Smooth muscle cell of the brain vasculature (primary cell): ENCODE measurements at regions not wholly inside any gene's neighbourhood (a gene's known extent, or its start where the extent isn't known, plus 50 kb on each side); places are given as distances from the start of the nearest gene placed in this dataset.

Source experiments
- DNase-seq: peaks from one replicate; pipeline ENCODE4 v3.0.0-alpha.2; 2012; ENCODE audit warnings: low read depth, low spot score

- DNase-seq: no peak
Measured at GRCh38 chrX:40279091-40279430, 181.3 kb upstream of the BCOR start.

- no peak for DNase-seq
Measured at GRCh38 chrX:40278340-40279090, 180.8 kb upstream of the BCOR start.

GRCh38 chrX:40277672-40278071 is 179.9 kb upstream of the BCOR start:
- DNase-seq: no peak

- DNase-seq: no peak
Measured at GRCh38 chrX:40273356-40274050, 175.7 kb upstream of the BCOR start.

- DNase-seq: no peak
Measured at GRCh38 chrX:40272776-40273175, 175.0 kb upstream of the BCOR start.

GRCh38 chrX:40272141-40272540 is 174.4 kb upstream of the BCOR start:
- DNase-seq: no peak

- no peak for DNase-seq
Measured at GRCh38 chrX:40268188-40268520, 170.4 kb upstream of the BCOR start.

- no peak for DNase-seq
Measured at GRCh38 chrX:40267334-40268187, 169.8 kb upstream of the BCOR start.

- no peak for DNase-seq
Measured at GRCh38 chrX:40266490-40267333, 169.0 kb upstream of the BCOR start.

GRCh38 chrX:40265936-40266335 is 168.2 kb upstream of the BCOR start:
- no peak for DNase-seq

- no peak for DNase-seq
Measured at GRCh38 chrX:40263014-40263560, 165.3 kb upstream of the BCOR start.

GRCh38 chrX:40262157-40263013 is 164.6 kb upstream of the BCOR start:
- no peak for DNase-seq

- DNase-seq: no peak
Measured at GRCh38 chrX:40261833-40262156, 164.0 kb upstream of the BCOR start.

GRCh38 chrX:40260146-40260747 is 162.5 kb upstream of the BCOR start:
- DNase-seq: no peak

- no peak for DNase-seq
Measured at GRCh38 chrX:40258909-40259308, 161.2 kb upstream of the BCOR start.

- DNase-seq: no peak
Measured at GRCh38 chrX:40253771-40254170, 156.0 kb upstream of the BCOR start.

GRCh38 chrX:40249582-40249981 is 151.8 kb upstream of the BCOR start:
- no peak for DNase-seq

GRCh38 chrX:40248822-40249221 is 151.1 kb upstream of the BCOR start:
- no peak for DNase-seq

GRCh38 chrX:40247848-40248622 is 150.3 kb upstream of the BCOR start:
- DNase-seq: no peak
